CD4-positive, CD25-positive, alpha-beta regulatory T cell (primary cell): ENCODE measurements at regions not wholly inside any gene's neighbourhood (a gene's known extent, or its start where the extent isn't known, plus 50 kb on each side); places are given as distances from the start of the nearest gene placed in this dataset.

ENCODE experiments used
- ATAC-seq, 2 donors: fragments of 150-1000 bp; cut with Tn5 transposase; one replicate each; pipeline ENCODE4 v1.10.0; 2021; ENCODE audit warnings: low read depth in 2 of 2, moderate number of reproducible peaks in 2 of 2, moderate library complexity in 1 of 2
- DNase-seq, 3 donors: peaks; one replicate each; pipeline versions ENCODE4 v3.0.0 to v3.0.0-alpha.2; 2012 to 2022; ENCODE audit warnings: mixed read lengths in 1 of 3
- H3K27ac ChIP-seq: one replicate; pipeline ENCODE4 v1.7.0; 2013; ENCODE audit warnings: mild to moderate bottlenecking, low read length; ENCODE audit not compliant: insufficient read depth, poor library complexity, severe bottlenecking
- H3K27me3 ChIP-seq: one replicate; pipeline ENCODE4 v1.7.0; 2013; ENCODE audit warnings: low read length; ENCODE audit not compliant: control insufficient read depth, insufficient read depth
- H3K36me3 ChIP-seq: one replicate; pipeline ENCODE4 v1.7.0; 2013; ENCODE audit warnings: mild to moderate bottlenecking, low read length, moderate library complexity; ENCODE audit not compliant: control insufficient read depth, insufficient read depth
- H3K4me1 ChIP-seq: 2 replicates; pipeline ENCODE4 v1.7.0; 2013; ENCODE audit warnings: mild to moderate bottlenecking, low read length; ENCODE audit not compliant: insufficient read depth, control insufficient read depth, poor library complexity, severe bottlenecking
- H3K4me3 ChIP-seq: one replicate; pipeline ENCODE4 v1.7.0; 2013; ENCODE audit warnings: low read depth, mild to moderate bottlenecking, low read length, moderate library complexity
- H3K9me3 ChIP-seq, 2 experiments: 1 replicate in 1 of 2; 2 replicates in 1 of 2; pipeline ENCODE4 v1.7.0; 2013; ENCODE audit warnings: low read length in 2 of 2, mild to moderate bottlenecking in 1 of 2, moderate library complexity in 1 of 2; ENCODE audit not compliant: control insufficient read depth in 2 of 2
- H3K27ac Mint-ChIP-seq, 3 donors: one replicate each; pipeline ENCODE4 v1.8.0; 2020 to 2022; ENCODE audit warnings: mild to moderate bottlenecking in 3 of 3, mixed read lengths in 3 of 3, moderate library complexity in 2 of 3
- H3K27me3 Mint-ChIP-seq: one replicate; pipeline ENCODE4 v1.8.0; 2022; ENCODE audit warnings: mild to moderate bottlenecking, mixed read lengths
- H3K36me3 Mint-ChIP-seq: one replicate; pipeline ENCODE4 v1.8.0; 2020; ENCODE audit warnings: mixed read lengths
- H3K4me1 Mint-ChIP-seq, 4 donors: one replicate each; pipeline ENCODE4 v1.8.0; 2020 to 2022; ENCODE audit warnings: mixed read lengths in 4 of 4, mild to moderate bottlenecking in 1 of 4
- H3K4me3 Mint-ChIP-seq, 4 donors: one replicate each; pipeline ENCODE4 v1.8.0; 2020 to 2022; ENCODE audit warnings: mild to moderate bottlenecking in 4 of 4, mixed read lengths in 4 of 4, moderate library complexity in 3 of 4
- H3K9me3 Mint-ChIP-seq, 7 donors: one replicate each; pipeline ENCODE4 v1.8.0; 2020 to 2022; ENCODE audit warnings: mixed read lengths in 7 of 7, mild to moderate bottlenecking in 3 of 7, moderate library complexity in 2 of 7

DNA sequence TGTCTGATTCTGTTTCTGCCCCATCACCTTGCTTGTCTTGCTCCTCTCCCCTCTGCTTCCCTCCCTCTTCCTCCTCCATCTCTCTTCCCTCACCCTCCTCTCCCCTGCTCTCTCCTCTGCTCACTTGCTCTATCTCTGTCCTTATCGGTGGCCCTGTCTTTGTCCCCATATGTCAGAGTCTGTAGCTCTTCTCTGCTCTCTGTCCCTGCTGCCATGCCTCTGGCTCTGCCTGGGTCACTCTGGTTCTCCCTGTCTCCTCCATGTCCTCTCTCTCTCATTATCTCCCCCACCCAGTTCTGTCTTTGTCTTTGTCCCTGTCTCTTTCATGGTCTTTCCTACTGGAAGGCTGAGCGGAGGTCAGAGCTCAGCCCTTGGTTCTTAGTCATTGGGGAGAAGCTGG, 169.1 kb upstream of the NLRP1 start:
- Mint-ChIP-seq H3K4me1 (no peaks in the 10 kb centered on the region), H3K4me3 (no peak overlapping the region), H3K27me3 (peaks cover 8% of the 10 kb centered on the region), H3K9me3 (peaks cover 0 to 2% (median 0%) of the 10 kb centered on the region in 7 donors), H3K36me3 (no peaks in the 10 kb centered on the region), H3K27ac (no peak overlapping the region)
- H3K27me3 ChIP-seq = no peaks in the 10 kb centered on the region
- ATAC-seq (no peak), DNase-seq (no peak)
- H3K9me3 ChIP-seq = no peaks in the 10 kb centered on the region
- H3K4me3 ChIP-seq = no peak overlapping the region
- no peaks in the 10 kb centered on the region for H3K36me3 ChIP-seq
- no peaks in the 10 kb centered on the region for H3K4me1 ChIP-seq
- H3K27ac ChIP-seq = no peak overlapping the region

DNA sequence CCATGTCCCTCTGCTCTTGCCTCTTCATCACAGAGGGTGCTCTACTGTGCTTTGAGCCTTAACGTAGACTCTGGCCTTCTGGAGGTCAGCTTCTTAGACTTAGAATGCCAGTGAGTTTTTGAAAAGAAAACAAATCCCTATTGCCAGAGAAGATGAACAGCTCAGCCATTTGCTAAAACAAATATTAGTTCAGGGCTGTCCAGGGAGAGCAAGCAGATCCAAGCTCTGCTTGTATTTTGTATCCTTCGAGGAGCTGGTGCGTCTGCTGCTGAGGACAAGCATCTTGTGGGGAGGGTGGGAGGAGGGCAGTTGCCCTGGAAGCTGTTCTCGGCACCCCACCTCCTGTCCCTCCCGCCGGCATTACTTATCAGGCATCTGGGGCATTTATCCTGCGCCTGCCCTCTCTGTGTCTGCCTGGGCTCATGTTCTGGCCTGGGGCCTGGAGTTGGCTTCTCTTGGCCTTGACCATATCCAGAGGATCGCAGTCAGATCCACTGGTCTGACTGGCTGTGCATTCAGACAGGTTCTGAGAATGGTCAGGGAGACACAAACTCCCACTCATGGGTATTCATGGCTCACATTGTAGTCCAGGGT, 173.1 kb upstream of the NLRP1 start:
- H3K27me3 ChIP-seq = no peaks in the 10 kb centered on the region
- H3K9me3 ChIP-seq = no peaks in the 10 kb centered on the region
- Mint-ChIP-seq H3K27ac (no peak overlapping the region), H3K36me3 (no peaks in the 10 kb centered on the region), H3K9me3 (peaks cover 0 to 3% (median 0%) of the 10 kb centered on the region in 7 donors), H3K4me3 (no peak overlapping the region), H3K27me3 (peaks cover 9% of the 10 kb centered on the region), H3K4me1 (no peaks in the 10 kb centered on the region)
- H3K4me3 ChIP-seq = no peak overlapping the region
- ATAC-seq (no peak), DNase-seq (no peak)
- H3K36me3 ChIP-seq = no peaks in the 10 kb centered on the region
- H3K27ac ChIP-seq = no peak overlapping the region
- no peaks in the 10 kb centered on the region for H3K4me1 ChIP-seq

DNA sequence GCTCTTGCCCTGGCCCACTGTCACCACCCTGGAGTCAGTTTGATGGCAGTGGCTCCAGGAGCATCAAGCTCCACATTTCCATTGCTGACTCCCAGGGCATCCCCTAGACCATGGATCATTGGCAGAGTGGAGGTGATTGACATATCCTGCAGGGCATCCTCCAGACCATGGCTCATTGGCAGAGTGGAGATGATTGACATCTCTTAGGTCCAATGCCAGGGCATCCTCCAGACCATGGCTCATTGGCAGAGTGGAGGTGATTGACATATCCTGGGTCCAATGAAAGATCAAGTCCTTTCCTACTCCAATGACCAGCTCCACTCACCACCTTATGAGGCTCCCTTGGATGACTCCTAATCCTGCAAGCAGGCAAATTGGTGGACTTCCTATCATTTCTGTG, 174.3 kb upstream of the NLRP1 start:
- H3K27me3 Mint-ChIP-seq = peaks cover 13% of the 10 kb centered on the region
- peaks cover 0 to 3% (median 0%) of the 10 kb centered on the region in 7 donors for H3K9me3 Mint-ChIP-seq
- H3K4me1 Mint-ChIP-seq = no peaks in the 10 kb centered on the region
- no peaks in the 10 kb centered on the region for H3K36me3 Mint-ChIP-seq
- H3K27ac Mint-ChIP-seq = no peak overlapping the region
- Histone ChIP-seq H3K27me3 (no peaks in the 10 kb centered on the region), H3K4me1 (no peaks in the 10 kb centered on the region), H3K9me3 (no peaks in the 10 kb centered on the region), H3K36me3 (no peaks in the 10 kb centered on the region), H3K27ac (no peak overlapping the region), H3K4me3 (no peak overlapping the region)
- ATAC-seq (no peak), DNase-seq (peak in 1 of 3 donors; percentile 40)
- H3K4me3 Mint-ChIP-seq = no peak overlapping the region

DNA sequence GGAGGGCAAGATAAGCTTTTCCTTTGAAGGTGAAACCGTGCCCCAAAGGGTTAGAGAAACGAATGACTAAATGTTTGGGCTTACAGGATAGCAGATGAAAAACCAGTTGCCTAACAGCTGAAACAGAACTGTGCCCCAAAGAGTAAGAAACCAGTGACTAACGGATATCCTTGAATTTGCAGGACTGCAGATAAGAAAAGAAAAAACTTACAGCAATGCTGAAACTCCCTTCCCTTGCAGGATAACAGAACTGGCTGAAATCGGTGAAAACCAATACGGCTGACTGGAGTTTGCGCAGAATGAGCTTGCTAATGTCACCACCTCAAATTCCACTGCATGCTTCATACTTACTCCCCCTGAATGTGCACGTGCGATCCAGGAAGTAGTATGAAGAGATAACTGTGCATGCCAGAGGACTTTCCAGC, 175.2 kb upstream of the NLRP1 start:
- peaks cover 8% of the 10 kb centered on the region for H3K27me3 Mint-ChIP-seq
- DNase-seq = no peak
- H3K4me3 Mint-ChIP-seq = no peak overlapping the region

DNA sequence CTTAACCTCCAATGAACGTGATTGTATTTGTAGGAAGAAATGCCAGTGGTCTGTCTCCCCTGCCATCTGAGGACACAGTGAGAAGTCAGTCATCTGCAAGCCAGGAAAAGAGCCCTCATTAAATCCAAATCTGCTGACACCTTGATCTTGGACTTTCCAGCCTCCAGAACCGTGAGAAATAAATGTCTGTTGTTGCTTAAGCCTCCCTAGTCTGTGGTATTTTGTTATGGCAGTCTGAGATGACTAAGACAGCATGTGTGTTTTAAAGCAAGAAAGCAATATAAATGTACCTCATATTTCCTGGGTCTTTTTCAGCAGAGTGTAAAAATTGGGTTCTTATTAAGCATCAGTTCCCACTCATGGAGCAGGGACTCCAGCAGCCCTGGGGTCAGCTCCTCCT, 177.9 kb upstream of the NLRP1 start:
- no peaks in the 10 kb centered on the region for H3K9me3 ChIP-seq
- H3K9me3 Mint-ChIP-seq = peaks cover 0 to 2% (median 0%) of the 10 kb centered on the region in 7 donors
- H3K27ac Mint-ChIP-seq = no peak overlapping the region
- DNase-seq (no peak), ATAC-seq (no peak)
- H3K27ac ChIP-seq = no peak overlapping the region
- no peak overlapping the region for H3K4me3 ChIP-seq
- no peaks in the 10 kb centered on the region for H3K27me3 ChIP-seq
- no peaks in the 10 kb centered on the region for H3K4me1 Mint-ChIP-seq
- H3K36me3 ChIP-seq = no peaks in the 10 kb centered on the region
- H3K4me1 ChIP-seq = no peaks in the 10 kb centered on the region
- H3K36me3 Mint-ChIP-seq = no peaks in the 10 kb centered on the region
- H3K4me3 Mint-ChIP-seq = no peak overlapping the region
- H3K27me3 Mint-ChIP-seq = peaks cover 8% of the 10 kb centered on the region

More for the DNA sequence above, 175.2 kb upstream of the NLRP1 start:
- no peaks in the 10 kb centered on the region for H3K36me3 Mint-ChIP-seq
- Histone ChIP-seq H3K27me3 (no peaks in the 10 kb centered on the region), H3K9me3 (no peaks in the 10 kb centered on the region), H3K4me3 (no peak overlapping the region), H3K4me1 (no peaks in the 10 kb centered on the region), H3K36me3 (no peaks in the 10 kb centered on the region), H3K27ac (no peak overlapping the region)
- no peak overlapping the region for H3K27ac Mint-ChIP-seq
- no peaks in the 10 kb centered on the region for H3K4me1 Mint-ChIP-seq
- ATAC-seq = no peak
- peaks cover 0 to 2% (median 0%) of the 10 kb centered on the region in 7 donors for H3K9me3 Mint-ChIP-seq

DNA sequence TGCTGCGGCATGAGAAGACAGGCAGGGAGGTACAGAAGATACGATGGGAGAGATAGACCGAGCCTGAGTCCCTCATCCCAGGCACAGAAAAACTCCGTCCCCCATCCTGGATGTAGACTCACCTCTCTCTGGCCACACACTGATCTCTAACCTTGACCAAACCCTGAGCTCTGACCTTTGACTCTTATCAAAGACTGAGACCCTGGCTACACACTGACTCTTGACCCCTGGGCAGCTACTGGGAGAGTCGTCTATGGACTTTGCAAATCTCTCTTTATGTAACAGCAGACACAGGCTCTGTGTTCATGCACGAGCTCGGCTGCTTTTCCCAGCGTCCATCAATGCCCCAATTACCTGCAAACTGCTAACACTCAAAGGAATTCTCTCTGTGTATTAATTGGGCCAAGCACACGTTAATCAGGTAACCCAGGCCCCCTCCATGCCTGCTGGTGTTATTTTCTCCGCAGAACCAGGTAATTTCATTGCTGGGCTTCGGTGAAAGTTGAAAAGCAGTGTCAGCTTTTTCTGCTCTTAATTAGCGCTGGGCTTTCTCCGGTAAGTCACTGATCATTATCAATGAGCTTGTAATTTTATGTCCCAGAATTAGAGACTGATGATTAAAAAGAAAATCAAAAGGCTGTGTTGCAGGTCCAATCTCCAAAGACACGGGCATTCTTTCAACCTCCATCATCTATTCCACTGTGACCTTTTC, 179.4 kb upstream of the NLRP1 start:
- no peak overlapping the region for H3K27ac ChIP-seq
- H3K36me3 ChIP-seq = no peaks in the 10 kb centered on the region
- DNase-seq (no peak), ATAC-seq (no peak)
- Mint-ChIP-seq H3K36me3 (no peaks in the 10 kb centered on the region), H3K27ac (no peak overlapping the region), H3K9me3 (peaks cover 0 to 2% (median 0%) of the 10 kb centered on the region in 7 donors), H3K4me1 (no peaks in the 10 kb centered on the region), H3K4me3 (no peak overlapping the region), H3K27me3 (peaks cover 8% of the 10 kb centered on the region)
- H3K27me3 ChIP-seq = no peaks in the 10 kb centered on the region
- H3K4me3 ChIP-seq = no peak overlapping the region
- no peaks in the 10 kb centered on the region for H3K4me1 ChIP-seq
- H3K9me3 ChIP-seq = no peaks in the 10 kb centered on the region

DNA sequence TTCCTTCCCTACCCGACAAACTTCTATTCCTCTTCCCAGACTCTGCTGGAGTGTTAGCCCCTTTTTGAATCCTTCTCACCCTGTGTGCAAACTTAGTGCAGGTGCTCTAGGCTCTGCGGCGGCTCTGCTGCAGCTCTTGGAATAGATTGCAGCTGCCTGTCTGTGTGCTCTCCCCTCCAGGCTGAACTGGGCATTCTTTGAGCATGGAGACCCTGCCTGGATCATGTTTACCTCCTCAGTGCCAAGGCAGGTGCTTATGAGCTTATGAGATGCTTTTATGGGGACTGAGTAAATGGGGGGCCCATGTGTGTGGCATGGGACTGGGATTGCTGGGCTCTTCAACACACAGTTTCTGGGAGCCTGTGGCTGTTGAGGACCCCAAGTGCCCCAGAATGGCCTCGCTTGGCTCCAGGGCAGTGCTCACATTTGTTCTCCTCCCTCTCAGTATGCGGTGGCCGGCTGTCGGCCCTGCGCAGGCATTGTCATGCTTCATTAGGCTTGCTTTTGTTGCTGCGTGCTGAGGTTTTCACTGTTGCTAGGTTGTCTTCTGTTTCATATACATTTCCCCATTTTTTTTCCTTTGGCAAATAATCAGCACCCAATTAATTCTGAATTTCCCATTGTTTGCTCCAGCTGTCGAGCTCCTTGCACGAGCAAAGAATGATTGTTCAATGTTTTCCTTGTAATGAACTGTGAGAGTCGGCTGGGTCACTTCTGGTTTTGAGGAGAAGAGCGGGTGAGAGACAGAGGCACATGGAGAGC, 185.5 kb upstream of the NLRP1 start:
- Mint-ChIP-seq H3K9me3 (no peaks in the 10 kb centered on the region), H3K4me3 (no peak overlapping the region), H3K4me1 (no peaks in the 10 kb centered on the region), H3K27ac (no peak overlapping the region), H3K27me3 (peaks cover 5% of the 10 kb centered on the region), H3K36me3 (no peaks in the 10 kb centered on the region)
- ATAC-seq (no peak), DNase-seq (no peak)
- Histone ChIP-seq H3K4me3 (no peak overlapping the region), H3K4me1 (no peaks in the 10 kb centered on the region), H3K27me3 (peaks cover 2% of the 10 kb centered on the region), H3K36me3 (no peaks in the 10 kb centered on the region), H3K27ac (no peak overlapping the region), H3K9me3 (no peaks in the 10 kb centered on the region)
